ENCODE measurements at regions not wholly inside any gene's neighbourhood (a gene's known extent, or its start where the extent isn't known, plus 50 kb on each side); places are given as distances from the start of the nearest gene placed in this dataset.

GRCh38 chr11:26847977-26848376, 126.1 kb upstream of the SLC5A12 start:
- DNase-seq (no peak), FAIRE-seq (no peak), ATAC-seq (no peak)
- H3K36me3 ChIP-seq: no peaks in the 10 kb centered on the region
- no peaks in the 10 kb centered on the region for H3K9me3 ChIP-seq
- WGBS, 2 donors: 25 to 39% methylated on average over 1 of the region's 1 CpG
- no peak overlapping the region for H3K4me3 ChIP-seq
- no peaks in the 10 kb centered on the region for H3K4me1 ChIP-seq
- H3K27ac ChIP-seq: no peak overlapping the region
- TF ChIP-seq CTCF (IDR thresholded peaks at IDR 0.05): no peak
- no peaks in the 10 kb centered on the region for H3K27me3 ChIP-seq
- intact Hi-C loops (cut with DNase I): no loop called here

- WGBS, 2 donors: 7 to 11% methylated on average over 5 of the region's 5 CpGs
- intact Hi-C loops (cut with DNase I): no loop called here
- DNase-seq (peak in 1 of 6 donors; percentile 9), ATAC-seq (peak; percentile 24 to 58 (median 53)), FAIRE-seq (no peak)
- Histone ChIP-seq H3K4me1 (no peaks in the 10 kb centered on the region), H3K27me3 (no peaks in the 10 kb centered on the region), H3K4me3 (no peak overlapping the region), H3K9me3 (no peaks in the 10 kb centered on the region), H3K36me3 (no peaks in the 10 kb centered on the region), H3K27ac (peak overlapping the region in 1 of 4 donors; percentile 4)
- no peak for TF ChIP-seq CTCF (IDR thresholded peaks at IDR 0.05)
Measured at GRCh38 chr11:26849036-26849435, 127.2 kb upstream of the SLC5A12 start.

GRCh38 chr11:26851291-26851690, 129.4 kb upstream of the SLC5A12 start:
- no peak for TF ChIP-seq CTCF (IDR thresholded peaks at IDR 0.05)
- Histone ChIP-seq H3K4me3 (no peak overlapping the region), H3K36me3 (no peaks in the 10 kb centered on the region), H3K4me1 (no peaks in the 10 kb centered on the region), H3K9me3 (no peaks in the 10 kb centered on the region), H3K27me3 (no peaks in the 10 kb centered on the region), H3K27ac (no peak overlapping the region)
- WGBS, 2 donors: 78 to 87% methylated on average over 3 of the region's 3 CpGs
- FAIRE-seq (no peak), ATAC-seq (no peak), DNase-seq (no peak)
- intact Hi-C loops (cut with DNase I): no loop called here

GRCh38 chr11:26851696-26852095, 129.8 kb upstream of the SLC5A12 start:
- intact Hi-C loops (cut with DNase I): no loop called here
- H3K27ac ChIP-seq: no peak overlapping the region
- no peaks in the 10 kb centered on the region for H3K4me1 ChIP-seq
- no peaks in the 10 kb centered on the region for H3K9me3 ChIP-seq
- FAIRE-seq: no peak
- no peaks in the 10 kb centered on the region for H3K27me3 ChIP-seq
- 86 to 90% methylated on average over 4 of the region's 4 CpGs for WGBS, 2 donors
- no peak for DNase-seq
- H3K36me3 ChIP-seq: no peaks in the 10 kb centered on the region
- ATAC-seq: no peak
- H3K4me3 ChIP-seq: no peak overlapping the region
- no peak for TF ChIP-seq CTCF (IDR thresholded peaks at IDR 0.05)

GRCh38 chr11:26858098-26858497, 135.8 kb upstream of the FIBIN start:
- H3K4me3 ChIP-seq: no peak overlapping the region
- no peaks in the 10 kb centered on the region for H3K36me3 ChIP-seq
- H3K27me3 ChIP-seq: no peaks in the 10 kb centered on the region
- FAIRE-seq: no peak
- H3K4me1 ChIP-seq: no peaks in the 10 kb centered on the region
- no peaks in the 10 kb centered on the region for H3K9me3 ChIP-seq
- intact Hi-C loops (cut with DNase I): no loop called here
- no peak for TF ChIP-seq CTCF (IDR thresholded peaks at IDR 0.05)
- H3K27ac ChIP-seq: no peak overlapping the region
- no peak for DNase-seq
- no peak for ATAC-seq
